GM18858 (cell line): ENCODE measurements at regions not wholly inside any gene's neighbourhood (a gene's known extent, or its start where the extent isn't known, plus 50 kb on each side); places are given as distances from the start of the nearest gene placed in this dataset.
"Not testable (repeated sequence)": the region's sequence is repeated elsewhere in the genome, so short reads cannot be mapped to it uniquely, and the experiment has no call there.

Source experiments
- ATAC-seq: cut with Tn5 transposase; IDR thresholded peaks from one replicate; pipeline ENCODE4 v1.9.1; 2021; ENCODE audit not compliant: unreplicated experiment

DNA sequence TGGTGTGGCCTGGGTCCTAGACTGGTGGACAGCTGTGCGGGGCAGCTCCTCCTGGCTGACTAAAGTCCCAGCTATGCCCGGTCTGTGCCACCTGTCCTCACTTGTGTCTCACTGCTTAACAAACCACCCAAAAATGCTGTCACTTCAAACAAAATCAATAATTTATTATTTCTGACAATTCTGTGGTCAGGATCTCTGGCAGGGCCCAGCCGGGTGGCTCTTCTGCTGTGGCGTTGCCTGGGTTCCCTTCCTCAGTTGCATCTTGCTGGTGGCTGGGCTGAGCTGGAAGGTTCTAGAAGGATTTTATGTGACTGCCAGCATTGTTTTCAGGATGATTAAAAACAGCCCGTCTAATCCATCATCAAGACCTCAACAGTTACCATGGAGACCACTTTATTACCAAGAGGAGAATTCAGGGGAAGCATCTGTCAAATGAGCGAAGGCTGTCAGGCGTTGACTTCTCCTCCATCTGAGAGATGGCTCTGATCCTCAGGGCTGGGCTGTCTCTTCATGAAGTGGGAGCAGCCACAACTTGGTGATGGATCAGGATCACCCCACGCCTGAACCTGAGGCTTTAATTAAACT, 280.6 kb upstream of the SFSWAP start:
- no peak for ATAC-seq

- ATAC-seq, result not testable (repeated sequence)
Measured at GRCh38 chr12:131431126-131431655, 279.7 kb upstream of the SFSWAP start.

GRCh38 chr12:131432532-131433260, 278.2 kb upstream of the SFSWAP start:
- ATAC-seq, result no peak

- no peak for ATAC-seq
Measured at GRCh38 chr12:131434208-131435125, 276.4 kb upstream of the SFSWAP start.

DNA sequence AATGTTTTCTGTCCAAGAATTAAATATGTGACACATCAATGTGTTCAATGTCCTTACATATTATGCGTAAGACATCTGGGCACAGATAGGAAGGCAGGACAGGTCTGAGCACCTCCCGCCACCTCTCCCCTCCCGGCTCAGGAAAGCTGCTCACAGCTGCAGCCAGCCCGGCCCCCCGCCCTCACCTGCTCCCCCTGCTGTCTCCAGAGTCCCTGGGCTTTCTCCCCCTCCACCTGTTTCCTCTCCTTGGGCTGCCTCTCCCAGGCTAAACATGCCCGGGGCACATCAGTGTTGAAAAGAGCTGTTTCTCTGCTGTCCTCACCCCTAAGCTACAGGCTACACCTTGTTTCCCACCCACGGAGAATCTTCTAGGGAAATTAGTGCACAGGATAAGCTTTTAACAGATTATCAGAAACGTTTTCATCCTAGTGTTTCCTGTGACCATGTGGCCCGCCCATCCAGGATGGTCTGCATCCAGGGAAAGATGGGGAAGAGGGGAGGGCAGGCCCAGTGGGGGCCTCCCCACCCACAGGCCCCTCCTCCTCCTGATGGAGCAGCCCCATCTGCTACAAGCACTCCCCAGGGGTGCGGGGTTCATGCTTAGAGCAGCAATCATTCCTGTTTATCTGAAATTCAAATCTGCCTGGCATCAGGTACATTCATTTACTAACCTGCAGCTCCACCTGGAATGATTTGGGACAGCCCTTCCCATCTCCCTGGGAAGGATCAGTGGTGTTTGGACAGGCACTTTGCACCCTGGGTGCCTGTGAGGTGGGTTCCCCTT, 273.8 kb upstream of the SFSWAP start:
- ATAC-seq, result no peak

GRCh38 chr12:131437706-131438492, 273.0 kb upstream of the SFSWAP start:
- ATAC-seq, result no peak

- ATAC-seq, result not testable (repeated sequence)
Measured at GRCh38 chr12:131438493-131438835, 272.4 kb upstream of the SFSWAP start.

DNA sequence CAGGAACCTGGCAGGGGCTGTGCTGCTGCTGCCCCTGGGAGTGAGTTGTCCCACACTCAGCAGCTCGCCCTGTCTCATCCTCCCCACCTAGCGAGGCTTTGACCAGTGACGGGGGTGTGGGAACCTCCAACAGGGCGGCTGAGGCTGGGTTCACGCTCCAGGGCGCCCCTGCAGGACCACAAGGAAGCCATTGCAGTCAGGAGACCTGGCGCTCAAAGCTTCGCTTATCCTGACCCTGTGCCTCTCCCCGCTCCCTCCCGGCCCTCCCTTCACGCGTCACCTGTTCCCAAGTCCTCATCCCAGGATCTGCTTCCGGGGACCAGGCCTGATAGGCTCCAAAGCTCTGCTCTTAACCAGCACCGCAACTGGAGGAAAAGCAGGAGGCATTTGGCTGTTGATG, 272.0 kb upstream of the SFSWAP start:
- ATAC-seq, result no peak

DNA sequence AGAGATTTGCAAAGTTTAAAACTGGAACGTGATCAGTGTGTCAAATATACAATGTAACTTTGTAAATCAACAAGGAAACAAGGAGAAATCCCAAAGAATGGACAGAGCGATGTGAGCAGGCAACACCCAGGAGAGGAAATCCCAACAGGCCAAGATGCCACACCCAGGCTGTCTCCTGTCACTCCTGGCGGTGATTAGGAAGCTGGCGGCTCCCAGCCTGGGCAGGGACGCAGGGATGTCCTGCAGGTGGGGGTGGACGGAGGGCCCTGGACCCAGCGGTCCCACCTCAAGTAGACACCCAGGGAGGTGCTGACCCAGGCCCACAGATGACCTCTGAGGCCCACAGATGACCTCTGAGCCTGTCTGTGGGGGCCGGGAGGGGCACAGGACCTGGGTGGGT, 271.1 kb upstream of the SFSWAP start:
- not testable (repeated sequence) for ATAC-seq

GRCh38 chr12:131440209-131441059, 270.5 kb upstream of the SFSWAP start:
- not testable (repeated sequence) for ATAC-seq

DNA sequence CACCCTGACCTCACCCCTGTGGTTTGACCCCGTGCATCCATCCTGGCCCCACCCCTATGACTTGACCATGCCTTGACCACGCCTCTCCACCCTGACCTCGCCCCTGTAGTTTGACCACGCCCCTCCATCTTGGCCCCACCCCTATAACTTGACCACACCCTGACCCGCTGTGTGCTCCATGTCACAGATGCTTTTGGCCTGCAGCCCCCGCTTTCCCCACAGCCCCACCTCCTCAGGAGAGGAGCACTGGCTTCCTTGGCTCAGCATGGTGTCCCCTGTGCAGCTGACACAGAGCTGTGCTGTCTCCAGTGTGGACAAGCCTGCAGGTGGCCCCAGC, 269.9 kb upstream of the SFSWAP start:
- ATAC-seq, result no peak

DNA sequence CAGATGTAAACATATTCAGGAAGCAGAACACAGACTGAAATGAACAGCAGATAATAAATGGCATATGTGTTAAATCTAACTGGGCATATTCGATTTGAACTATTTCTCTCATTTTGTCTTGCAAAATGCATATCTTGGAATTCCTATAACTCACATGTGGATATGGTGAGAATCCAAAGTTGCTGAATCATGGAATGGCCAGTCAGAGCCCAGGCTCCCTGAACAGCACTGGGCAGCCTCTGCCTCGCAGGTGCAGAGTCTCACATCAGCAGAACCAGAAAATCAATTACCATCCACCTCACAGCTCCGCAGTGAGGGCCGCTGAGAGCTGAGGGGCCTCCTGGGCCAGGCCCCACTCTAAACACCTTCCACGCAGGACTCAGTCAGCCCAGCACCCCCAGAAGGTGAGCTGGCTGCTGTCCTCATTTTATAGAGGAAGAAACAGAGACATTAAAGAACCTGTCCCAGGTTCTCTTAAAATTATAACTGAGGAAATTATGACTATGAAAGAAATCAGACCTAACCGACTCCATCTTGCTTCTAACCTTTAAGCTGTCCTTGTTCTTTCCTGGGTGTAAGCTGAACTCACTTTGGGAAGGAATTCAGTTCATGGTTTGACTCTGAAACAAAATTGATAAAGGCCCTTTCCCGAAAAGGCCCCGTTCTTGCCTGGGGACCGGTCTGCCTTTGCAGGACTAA, 269.1 kb upstream of the SFSWAP start:
- no peak for ATAC-seq

DNA sequence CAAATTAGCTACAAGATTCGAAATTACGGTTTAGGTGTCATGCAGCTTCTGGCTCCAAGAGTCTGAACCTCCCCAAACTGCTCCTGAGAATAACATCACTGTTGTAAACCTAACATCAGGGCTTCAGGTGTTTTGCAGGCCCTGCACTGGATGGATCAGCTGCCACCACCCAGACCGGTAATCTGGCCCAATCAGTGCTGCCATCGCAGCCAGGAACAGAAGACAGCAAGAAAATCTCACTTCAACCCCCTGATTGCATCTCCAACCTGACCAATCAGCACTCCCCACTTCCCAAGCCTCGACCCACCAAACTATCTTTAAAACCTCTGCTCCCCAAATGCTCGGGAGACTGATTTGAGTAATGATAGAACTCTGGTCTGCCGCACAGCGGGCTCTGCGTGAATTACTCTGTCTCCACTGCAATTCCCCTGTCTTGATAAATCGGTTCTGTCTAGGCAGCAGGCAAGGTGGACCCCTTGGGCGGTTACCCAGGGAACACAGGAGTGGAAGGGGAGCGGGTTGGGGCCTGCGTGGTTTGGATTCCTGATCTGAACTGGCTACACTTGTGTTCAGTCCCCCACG, 268.5 kb upstream of the SFSWAP start:
- no peak for ATAC-seq

DNA sequence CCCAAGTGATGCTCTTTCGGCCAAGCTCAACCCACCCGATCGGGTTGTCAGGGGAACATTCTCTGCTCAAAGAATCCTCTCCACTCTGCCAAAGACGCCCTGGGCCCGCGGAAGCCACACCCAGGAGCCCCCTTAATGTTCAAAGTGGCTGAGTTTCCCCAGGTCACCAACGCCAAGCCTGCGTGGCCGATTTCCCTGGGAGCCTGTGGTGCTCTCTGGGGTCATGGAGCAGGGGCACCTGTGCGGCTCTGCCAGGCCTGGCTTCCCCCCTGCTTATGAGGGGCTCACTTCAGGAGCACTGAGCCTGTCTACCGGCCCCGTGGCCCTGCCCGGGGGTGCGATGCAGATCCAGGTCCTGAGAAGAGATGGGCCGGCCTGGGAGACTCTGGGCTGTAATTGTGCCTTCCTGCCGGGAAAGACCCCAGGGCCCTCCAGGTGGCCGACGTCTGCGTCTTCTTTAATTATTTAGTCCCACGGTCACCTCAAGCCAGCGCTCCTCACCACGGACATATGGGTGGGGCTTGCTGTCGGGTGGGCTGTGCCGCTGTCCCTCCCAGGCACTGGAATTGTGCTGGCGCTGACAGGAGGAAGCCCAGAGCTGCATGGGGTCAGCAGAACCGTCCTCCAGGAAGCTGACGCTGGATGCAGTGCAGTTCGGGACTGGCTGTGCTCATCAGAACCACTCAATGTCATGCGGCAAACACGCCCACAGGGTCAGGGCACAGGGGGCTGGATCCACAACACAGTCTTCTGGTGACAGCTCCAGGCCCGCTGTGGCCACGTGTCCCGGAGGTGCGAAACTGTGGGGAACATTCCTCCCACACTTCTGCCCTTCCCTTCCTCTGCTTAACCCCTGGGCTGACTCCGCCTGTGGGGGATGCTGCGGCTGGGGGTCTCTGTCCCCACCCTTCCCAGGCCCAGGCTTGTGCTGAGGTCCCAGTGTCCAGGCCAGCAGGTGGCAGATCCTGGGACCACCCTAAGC, 267.6 kb upstream of the SFSWAP start:
- no peak for ATAC-seq

DNA sequence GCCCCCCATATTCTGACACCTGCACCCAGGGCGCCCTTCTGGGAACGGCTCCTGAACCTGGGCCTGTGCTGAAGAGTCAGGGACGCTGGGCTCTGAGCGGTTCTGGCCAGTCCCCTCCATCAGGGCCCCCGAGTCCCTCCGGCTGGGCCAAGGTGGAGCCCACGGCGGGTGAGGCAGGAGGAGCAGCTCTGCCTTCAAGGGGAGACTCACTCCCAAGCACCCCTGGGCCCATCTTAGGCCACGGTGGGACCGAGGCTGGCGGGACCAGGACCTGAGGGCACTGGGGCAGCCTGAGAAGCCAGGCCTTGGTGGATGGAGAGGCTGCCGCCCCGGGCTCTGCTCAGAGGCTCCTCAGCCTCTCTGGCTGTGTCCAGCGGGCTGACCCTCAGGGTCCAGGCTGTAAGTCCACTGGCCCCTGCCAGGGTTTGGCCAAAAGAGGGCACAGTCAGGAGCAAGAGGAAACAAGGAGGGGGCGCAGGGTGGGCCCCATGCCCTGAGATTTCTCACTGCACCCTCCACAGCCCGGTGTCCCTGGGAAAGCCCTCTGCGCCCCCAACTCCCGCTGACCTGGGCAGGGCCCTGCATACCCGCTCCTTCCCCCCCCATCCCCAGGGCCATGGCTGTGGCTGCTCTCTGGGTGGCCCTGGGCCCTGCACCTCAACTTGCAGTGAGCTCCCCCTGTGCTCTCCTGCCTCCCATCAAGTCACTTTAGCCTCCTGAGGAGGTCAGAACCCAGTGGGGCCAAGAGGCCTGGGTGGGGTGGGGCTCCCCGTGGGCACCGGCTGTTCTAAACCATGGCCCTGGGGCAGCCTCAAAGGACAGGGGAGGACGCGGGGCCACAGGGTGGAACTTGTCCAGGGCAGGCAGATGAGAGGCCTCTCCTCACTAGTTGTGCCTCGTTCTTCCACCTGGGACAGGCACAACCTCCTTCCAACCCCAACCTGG, 266.4 kb upstream of the SFSWAP start:
- ATAC-seq, result no peak

- no peak for ATAC-seq
Measured at GRCh38 chr12:131445184-131445774, 265.6 kb upstream of the SFSWAP start.
